Spleen (tissue), 11 donors: ENCODE measurements at regions not wholly inside any gene's neighbourhood (a gene's known extent, or its start where the extent isn't known, plus 50 kb on each side); places are given as distances from the start of the nearest gene placed in this dataset.

Experiments used
- DNase-seq: peaks from one replicate; pipeline ENCODE4 v3.0.0-alpha.2; 2020
- H3K27ac ChIP-seq, 8 donors: fragments of 200-600 bp; sonication (generic) in 7 of 8; 1 replicate in 4 of 8; 2 replicates in 4 of 8; pipeline versions ENCODE4 v1.5.0 to v1.8.0; 2016 to 2021; ENCODE audit warnings: inconsistent platforms in 4 of 8, mild to moderate bottlenecking in 4 of 8, moderate library complexity in 1 of 8
- H3K27me3 ChIP-seq, 7 donors: fragments of 200-600 bp; sonication (generic) in 6 of 7; replicated peaks in 1 of 7; 1 replicate in 4 of 7; 2 replicates in 3 of 7; pipeline versions ENCODE4 v1.5.0 to v1.8.0; 2016 to 2021; ENCODE audit warnings: inconsistent platforms in 3 of 7, mild to moderate bottlenecking in 1 of 7
- H3K36me3 ChIP-seq, 6 donors: fragments of 200-600 bp; sonication (generic) in 5 of 6; 1 replicate in 4 of 6; 2 replicates in 2 of 6; pipeline versions ENCODE4 v1.5.0 to v1.8.0; 2016 to 2021; ENCODE audit warnings: inconsistent platforms in 2 of 6
- H3K4me1 ChIP-seq, 6 donors: fragments of 200-600 bp; sonication (generic) in 5 of 6; 1 replicate in 3 of 6; 2 replicates in 3 of 6; pipeline versions ENCODE4 v1.5.0 to v1.8.0; 2016 to 2021; ENCODE audit warnings: inconsistent platforms in 3 of 6
- H3K4me3 ChIP-seq, 8 donors: fragments of 200-600 bp; sonication (generic) in 7 of 8; 1 replicate in 4 of 8; 2 replicates in 4 of 8; pipeline versions ENCODE4 v1.5.0 to v1.8.0; 2016 to 2021; ENCODE audit warnings: inconsistent platforms in 4 of 8, mild to moderate bottlenecking in 4 of 8, moderate library complexity in 2 of 8
- H3K9me3 ChIP-seq, 8 donors: fragments of 200-600 bp; sonication (generic) in 7 of 8; 1 replicate in 4 of 8; 2 replicates in 4 of 8; pipeline versions ENCODE4 v1.5.0 to v1.8.0; 2016 to 2021; ENCODE audit warnings: inconsistent platforms in 4 of 8
- POLR2A ChIP-seq, 3 donors: fragments of 450-650 bp; IDR thresholded peaks; one replicate each; pipeline ENCODE4 v1.5.1; 2017; ENCODE audit warnings: antibody characterized with exemption in 3 of 3, mild to moderate bottlenecking in 1 of 3
- POLR2AphosphoS5 ChIP-seq, 3 donors: sonication (generic); formaldehyde crosslinking; IDR thresholded peaks; one replicate each; pipeline ENCODE4 v1.5.1; 2017; ENCODE audit warnings: antibody characterized with exemption in 3 of 3
- WGBS, 5 donors: extraction: QIAGEN DNeasy Blood & Tissue Kit in 3 of 5; methylation state at CpG; one replicate each; pipeline versions ENCODE4 v1.1.5 to v1.1.7; 2013 to 2018; 5-methylcytosine and 5-hydroxymethylcytosine counted together
- intact Hi-C: fragments of 100-400 bp; cut with DNase I; formaldehyde crosslinking; loops from one replicate; pipeline ENCODE4 v1.15.0; 2023; ENCODE audit warnings: low total_unique reads
- TF ChIP-seq, protein P1 (sequence below), 11 experiments: fragments of 200-600 bp in 7 of 11; fragments of 450-650 bp in 4 of 11; sonication (generic) in 4 of 11; IDR thresholded peaks in 8 of 11; conservative IDR thresholded peaks in 3 of 11; 1 replicate in 7 of 11; 2 replicates in 4 of 11; pipeline versions ENCODE4 v1.4.0 to v1.8.0; 2016 to 2021; ENCODE audit warnings: antibody characterized with exemption in 11 of 11, inconsistent platforms in 4 of 11, mild to moderate bottlenecking in 1 of 11
- donor health status: healthy with polysubstance abuse.
- donor health status: DM: no; HTN: no; CAD: no; lungs with moderate emphysema.
- donor health status: DM: no; HTN: no; CAD: no.
- donor health status: Bipolar disorder and iron deficiency.
- donor health status: healthy.
- donor health status: DM: no; HTN: no; CAD: no.
- donor health status: DM: yes; HTN: yes; CAD: no.

GRCh38 chr5:125883223-125883622, 540.0 kb upstream of the GRAMD2B start:
- intact Hi-C loops = no loop called here
- Histone ChIP-seq H3K36me3 (no peaks in the 10 kb centered on the region), H3K27me3 (no peaks in the 10 kb centered on the region), H3K9me3 (no peaks in the 10 kb centered on the region), H3K27ac (no peak overlapping the region), H3K4me3 (no peak overlapping the region), H3K4me1 (no peaks in the 10 kb centered on the region)
- 71 to 92% (median 85%) methylated on average over 4 of the region's 4 CpGs for WGBS, 5 donors
- TF ChIP-seq POLR2AphosphoS5 (IDR thresholded peaks at IDR 0.05) = no peak
- TF ChIP-seq, protein P1, sequence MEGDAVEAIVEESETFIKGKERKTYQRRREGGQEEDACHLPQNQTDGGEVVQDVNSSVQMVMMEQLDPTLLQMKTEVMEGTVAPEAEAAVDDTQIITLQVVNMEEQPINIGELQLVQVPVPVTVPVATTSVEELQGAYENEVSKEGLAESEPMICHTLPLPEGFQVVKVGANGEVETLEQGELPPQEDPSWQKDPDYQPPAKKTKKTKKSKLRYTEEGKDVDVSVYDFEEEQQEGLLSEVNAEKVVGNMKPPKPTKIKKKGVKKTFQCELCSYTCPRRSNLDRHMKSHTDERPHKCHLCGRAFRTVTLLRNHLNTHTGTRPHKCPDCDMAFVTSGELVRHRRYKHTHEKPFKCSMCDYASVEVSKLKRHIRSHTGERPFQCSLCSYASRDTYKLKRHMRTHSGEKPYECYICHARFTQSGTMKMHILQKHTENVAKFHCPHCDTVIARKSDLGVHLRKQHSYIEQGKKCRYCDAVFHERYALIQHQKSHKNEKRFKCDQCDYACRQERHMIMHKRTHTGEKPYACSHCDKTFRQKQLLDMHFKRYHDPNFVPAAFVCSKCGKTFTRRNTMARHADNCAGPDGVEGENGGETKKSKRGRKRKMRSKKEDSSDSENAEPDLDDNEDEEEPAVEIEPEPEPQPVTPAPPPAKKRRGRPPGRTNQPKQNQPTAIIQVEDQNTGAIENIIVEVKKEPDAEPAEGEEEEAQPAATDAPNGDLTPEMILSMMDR (IDR thresholded peaks at IDR 0.05 in 8 of 11, conservative IDR thresholded peaks at IDR 0.05 in 3 of 11) = no peak
- TF ChIP-seq POLR2A (IDR thresholded peaks at IDR 0.05) = no peak
- no peak for DNase-seq

DNA sequence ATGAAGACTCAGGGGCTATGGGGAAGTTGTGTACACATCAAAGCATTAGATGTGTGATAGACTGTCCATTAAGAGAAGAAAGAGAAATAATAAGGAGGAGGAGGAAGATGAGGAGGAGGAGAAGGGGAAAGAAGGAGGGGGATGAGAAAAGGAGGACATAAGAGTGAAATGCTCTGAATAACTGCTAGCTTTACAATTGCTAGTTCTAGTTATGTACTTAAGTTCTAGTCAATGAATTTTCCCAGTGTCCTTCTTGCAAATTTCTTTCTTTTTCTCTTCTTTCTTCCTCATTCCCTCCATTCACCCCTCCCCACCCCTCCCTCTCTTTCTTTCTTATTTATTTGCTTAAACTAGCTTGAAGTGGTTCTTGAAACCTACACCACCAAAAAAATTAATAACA, 534.9 kb upstream of the GRAMD2B start:
- no peaks in the 10 kb centered on the region for H3K36me3 ChIP-seq
- TF ChIP-seq POLR2A (IDR thresholded peaks at IDR 0.05) = no peak
- H3K9me3 ChIP-seq = peaks cover 0 to under 1% (median 0%) of the 10 kb centered on the region in 8 donors
- intact Hi-C loops = no loop called here
- no peaks in the 10 kb centered on the region for H3K27me3 ChIP-seq
- no peak overlapping the region for H3K27ac ChIP-seq
- H3K4me1 ChIP-seq = no peaks in the 10 kb centered on the region
- DNase-seq = no peak
- H3K4me3 ChIP-seq = no peak overlapping the region

DNA sequence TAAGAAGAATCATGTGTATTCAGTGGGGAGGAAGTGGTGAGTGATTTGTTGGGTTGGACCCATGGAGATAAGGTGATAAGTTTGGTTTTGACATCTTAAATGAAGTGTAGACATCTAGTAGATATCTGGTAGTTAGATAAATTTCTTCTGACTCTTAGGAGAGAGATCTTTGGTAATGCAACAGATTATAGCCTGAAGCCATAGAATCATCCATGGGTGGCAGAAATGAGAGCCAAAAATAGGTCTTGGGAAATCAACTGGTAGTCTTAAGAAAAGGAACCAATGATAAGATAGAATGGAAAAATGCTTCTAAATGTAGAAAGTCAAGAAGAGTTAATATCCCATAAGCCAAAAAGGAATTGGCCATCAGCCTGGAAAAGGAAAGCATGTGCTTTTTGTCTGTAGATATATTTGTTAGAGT, 532.7 kb upstream of the GRAMD2B start:
- DNase-seq = no peak
- TF ChIP-seq, protein P1 (IDR thresholded peaks at IDR 0.05 in 8 of 11, conservative IDR thresholded peaks at IDR 0.05 in 3 of 11) = no peak
- TF ChIP-seq POLR2AphosphoS5 (IDR thresholded peaks at IDR 0.05) = no peak
- no peak for TF ChIP-seq POLR2A (IDR thresholded peaks at IDR 0.05)
- Histone ChIP-seq H3K27ac (no peak overlapping the region), H3K36me3 (no peaks in the 10 kb centered on the region), H3K9me3 (peaks cover 0 to 4% (median 0%) of the 10 kb centered on the region in 8 donors), H3K27me3 (no peaks in the 10 kb centered on the region), H3K4me1 (no peaks in the 10 kb centered on the region), H3K4me3 (no peak overlapping the region)
- intact Hi-C loops = no loop called here

DNA sequence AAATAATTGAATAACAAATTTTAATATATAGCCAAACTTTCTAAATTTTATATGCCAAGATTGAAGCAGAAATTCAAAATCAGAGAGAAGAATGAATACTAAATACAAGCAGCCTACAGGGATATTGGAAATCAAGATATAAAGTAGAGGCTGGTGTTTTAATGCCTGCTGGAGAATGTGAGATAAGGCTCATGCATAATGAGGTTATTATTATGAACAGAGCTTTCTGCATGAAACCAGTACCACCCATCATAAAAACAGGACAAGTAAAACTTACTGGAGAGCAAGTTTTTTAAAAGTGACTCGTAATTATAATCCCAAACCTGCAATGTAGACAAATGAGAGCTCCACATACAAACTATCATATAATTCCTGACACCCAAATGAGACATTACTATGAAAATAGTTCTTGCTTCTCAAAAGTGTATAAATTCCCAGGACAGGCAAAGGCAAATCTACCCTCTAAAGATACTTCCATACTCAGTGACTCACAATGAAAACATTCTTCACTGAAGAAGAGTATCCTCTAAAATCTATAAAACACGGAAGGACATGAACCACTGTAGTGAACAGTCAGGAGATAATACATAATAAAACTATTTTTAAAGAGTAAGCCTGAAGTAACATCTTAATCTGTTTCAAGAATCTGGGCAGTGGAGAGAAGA, 532.0 kb upstream of the GRAMD2B start:
- WGBS, 5 donors = 70 to 89% (median 74%) methylated on average over 2 of the region's 2 CpGs
- Histone ChIP-seq H3K4me1 (no peaks in the 10 kb centered on the region), H3K27ac (no peak overlapping the region), H3K36me3 (no peaks in the 10 kb centered on the region), H3K27me3 (no peaks in the 10 kb centered on the region), H3K4me3 (no peak overlapping the region), H3K9me3 (peaks cover 0 to 4% (median 0%) of the 10 kb centered on the region in 8 donors)
- DNase-seq = no peak
- TF ChIP-seq, protein P1 (IDR thresholded peaks at IDR 0.05 in 8 of 11, conservative IDR thresholded peaks at IDR 0.05 in 3 of 11) = no peak
- TF ChIP-seq POLR2AphosphoS5 (IDR thresholded peaks at IDR 0.05) (no peak), POLR2A (IDR thresholded peaks at IDR 0.05) (no peak)
- intact Hi-C loops = no loop called here

DNA sequence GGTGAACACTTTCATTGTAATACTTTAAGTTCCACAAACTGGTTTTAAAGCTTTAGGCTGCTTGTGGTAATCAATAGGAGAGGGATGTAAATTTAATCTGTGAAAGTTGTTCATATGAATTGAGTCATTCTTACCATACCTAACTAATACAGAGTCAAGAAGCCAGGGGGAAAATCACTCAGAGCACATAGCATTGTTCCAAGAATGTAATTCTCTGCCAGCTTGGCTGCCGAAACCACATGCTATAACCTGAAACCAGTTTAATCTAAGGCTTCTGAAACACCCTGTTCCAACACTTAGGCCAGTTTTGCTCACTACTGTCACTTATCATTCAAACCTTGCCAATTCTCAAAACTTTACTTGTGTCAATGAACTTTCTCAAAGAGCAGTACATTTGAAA, 528.8 kb upstream of the GRAMD2B start:
- Histone ChIP-seq H3K9me3 (peaks cover 0 to 4% (median 0%) of the 10 kb centered on the region in 8 donors), H3K27ac (no peak overlapping the region), H3K27me3 (no peaks in the 10 kb centered on the region), H3K4me3 (no peak overlapping the region), H3K4me1 (no peaks in the 10 kb centered on the region), H3K36me3 (no peaks in the 10 kb centered on the region)
- 71 to 96% (median 88%) methylated on average over 1 of the region's 1 CpG for WGBS, 5 donors
- TF ChIP-seq POLR2AphosphoS5 (IDR thresholded peaks at IDR 0.05) (no peak), POLR2A (IDR thresholded peaks at IDR 0.05) (no peak)
- TF ChIP-seq, protein P1 (IDR thresholded peaks at IDR 0.05 in 8 of 11, conservative IDR thresholded peaks at IDR 0.05 in 3 of 11) = no peak
- DNase-seq = no peak
- intact Hi-C loops = no loop called here
